SK-N-SH treated with all-trans-retinoic acid at 6 μM for 48 hours (cell line): ENCODE measurements at regions not wholly inside any gene's neighbourhood (a gene's known extent, or its start where the extent isn't known, plus 50 kb on each side); places are given as distances from the start of the nearest gene placed in this dataset.

Source experiments
- ATAC-seq: fragments of 200-7000 bp; cut with Tn5 transposase; 3 replicates; pipeline ENCODE4 v1.9.1; 2020; ENCODE audit warnings: mild to moderate bottlenecking, moderate library complexity
- ESRRG ChIP-seq: fragments of 250-450 bp; sonication (Bioruptor Pico); IDR thresholded peaks from 2 replicates; pipeline ENCODE4 v1.6.1; 2021; ENCODE audit warnings: mild to moderate bottlenecking
- ISL1 ChIP-seq: fragments of 250-450 bp; sonication (Bioruptor Pico); IDR thresholded peaks from 2 replicates; pipeline ENCODE4 v2.1.2; 2022; ENCODE audit warnings: mild to moderate bottlenecking, moderate library complexity

GRCh38 chr10:114771749-114772148 lies 49.8 kb upstream of the FHIP2A start:
- TF ChIP-seq ISL1 (CRISPR knock-in tag) = peak; percentile 61
- no peak for TF ChIP-seq ESRRG (CRISPR knock-in tag)

More at GRCh38 chr10:114771749-114772148, 49.8 kb upstream of the FHIP2A start:
- ATAC-seq = no peak
